HG03432 (cell line): ENCODE measurements at regions not wholly inside any gene's neighbourhood (a gene's known extent, or its start where the extent isn't known, plus 50 kb on each side); places are given as distances from the start of the nearest gene placed in this dataset.

Source experiments
- ATAC-seq: cut with Tn5 transposase; IDR thresholded peaks from one replicate; pipeline ENCODE4 v1.9.1; 2021; ENCODE audit warnings: mild to moderate bottlenecking, moderate library complexity; ENCODE audit not compliant: unreplicated experiment

GRCh38 chr2:33777786-33778185, 178.7 kb upstream of the FAM98A start:
- no peak for ATAC-seq

- no peak for ATAC-seq
Measured at GRCh38 chr2:33775306-33775705, 176.2 kb upstream of the FAM98A start.

GRCh38 chr2:33770023-33770422, 170.9 kb upstream of the FAM98A start:
- ATAC-seq = no peak

- ATAC-seq = no peak
Measured at GRCh38 chr2:33766175-33766574, 167.1 kb upstream of the FAM98A start.

GRCh38 chr2:33765122-33765521, 166.0 kb upstream of the FAM98A start:
- peak; percentile 54 for ATAC-seq

- ATAC-seq = no peak
Measured at GRCh38 chr2:33764551-33764950, 165.5 kb upstream of the FAM98A start.

- ATAC-seq = no peak
Measured at GRCh38 chr2:33763671-33764310, 164.7 kb upstream of the FAM98A start.

- ATAC-seq = no peak
Measured at GRCh38 chr2:33762636-33763035, 163.5 kb upstream of the FAM98A start.

GRCh38 chr2:33746208-33746800, 147.2 kb upstream of the FAM98A start:
- ATAC-seq = no peak

- ATAC-seq = no peak
Measured at GRCh38 chr2:33735096-33735495, 136.0 kb upstream of the FAM98A start.

GRCh38 chr2:33730804-33731203, 131.7 kb upstream of the FAM98A start:
- ATAC-seq = no peak

- peak; percentile 36 for ATAC-seq
Measured at GRCh38 chr2:33730193-33730592, 131.1 kb upstream of the FAM98A start.

GRCh38 chr2:33729353-33729752, 130.3 kb upstream of the FAM98A start:
- ATAC-seq = peak; percentile 22

- ATAC-seq = no peak
Measured at GRCh38 chr2:33728106-33728505, 129.0 kb upstream of the FAM98A start.

GRCh38 chr2:33727361-33728032, 128.4 kb upstream of the FAM98A start:
- ATAC-seq = no peak

- no peak for ATAC-seq
Measured at GRCh38 chr2:33726415-33726814, 127.3 kb upstream of the FAM98A start.

GRCh38 chr2:33723329-33723728, 124.2 kb upstream of the FAM98A start:
- ATAC-seq = no peak

GRCh38 chr2:33719067-33719466, 120.0 kb upstream of the FAM98A start:
- no peak for ATAC-seq

GRCh38 chr2:33712674-33713073, 113.6 kb upstream of the FAM98A start:
- no peak for ATAC-seq

- no peak for ATAC-seq
Measured at GRCh38 chr2:33709951-33710350, 110.9 kb upstream of the FAM98A start.

GRCh38 chr2:33707312-33707711, 108.2 kb upstream of the FAM98A start:
- ATAC-seq = no peak

GRCh38 chr2:33706410-33706809, 107.3 kb upstream of the FAM98A start:
- ATAC-seq = no peak
